ENCODE measurements at regions not wholly inside any gene's neighbourhood (a gene's known extent, or its start where the extent isn't known, plus 50 kb on each side); places are given as distances from the start of the nearest gene placed in this dataset.

GRCh38 chr2:75292826-75293225, 93.5 kb upstream of the TACR1 start:
- TF ChIP-seq, protein P1, sequence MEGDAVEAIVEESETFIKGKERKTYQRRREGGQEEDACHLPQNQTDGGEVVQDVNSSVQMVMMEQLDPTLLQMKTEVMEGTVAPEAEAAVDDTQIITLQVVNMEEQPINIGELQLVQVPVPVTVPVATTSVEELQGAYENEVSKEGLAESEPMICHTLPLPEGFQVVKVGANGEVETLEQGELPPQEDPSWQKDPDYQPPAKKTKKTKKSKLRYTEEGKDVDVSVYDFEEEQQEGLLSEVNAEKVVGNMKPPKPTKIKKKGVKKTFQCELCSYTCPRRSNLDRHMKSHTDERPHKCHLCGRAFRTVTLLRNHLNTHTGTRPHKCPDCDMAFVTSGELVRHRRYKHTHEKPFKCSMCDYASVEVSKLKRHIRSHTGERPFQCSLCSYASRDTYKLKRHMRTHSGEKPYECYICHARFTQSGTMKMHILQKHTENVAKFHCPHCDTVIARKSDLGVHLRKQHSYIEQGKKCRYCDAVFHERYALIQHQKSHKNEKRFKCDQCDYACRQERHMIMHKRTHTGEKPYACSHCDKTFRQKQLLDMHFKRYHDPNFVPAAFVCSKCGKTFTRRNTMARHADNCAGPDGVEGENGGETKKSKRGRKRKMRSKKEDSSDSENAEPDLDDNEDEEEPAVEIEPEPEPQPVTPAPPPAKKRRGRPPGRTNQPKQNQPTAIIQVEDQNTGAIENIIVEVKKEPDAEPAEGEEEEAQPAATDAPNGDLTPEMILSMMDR (IDR thresholded peaks at IDR 0.05), result no peak
- no peak for TF ChIP-seq POLR2A (IDR thresholded peaks at IDR 0.05)

Measured in vagina (tissue), 2 donors.